ENCODE measurements at regions not wholly inside any gene's neighbourhood (a gene's known extent, or its start where the extent isn't known, plus 50 kb on each side); places are given as distances from the start of the nearest gene placed in this dataset.
"Not testable (repeated sequence)": the region's sequence is repeated elsewhere in the genome, so short reads cannot be mapped to it uniquely, and the experiment has no call there.

DNA sequence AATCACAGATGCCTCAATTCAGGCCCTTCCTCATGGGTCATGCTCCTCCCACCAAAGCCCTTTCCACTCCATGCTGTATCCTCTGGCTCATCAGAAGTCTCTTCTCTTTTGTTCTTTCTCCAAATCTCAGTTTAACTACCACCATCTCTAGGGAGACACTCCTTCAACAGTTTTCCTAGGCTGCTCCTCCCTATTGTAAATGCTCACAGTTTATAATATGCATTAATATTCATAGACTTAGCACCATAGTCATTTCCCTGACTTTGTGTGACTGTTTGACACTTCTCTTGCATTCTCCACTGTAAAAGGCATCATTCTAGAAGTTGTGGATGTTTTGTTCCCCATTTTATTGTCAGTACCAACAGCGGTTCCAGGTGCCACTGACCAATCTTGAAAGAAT lies 226.5 kb upstream of the PRSS1 start:
- H3K27me3 ChIP-seq (ENCODE audit: insufficient read depth, low read depth) = no peaks in the 10 kb centered on the region
- intact Hi-C loops (cut with micrococcal nuclease; ENCODE audit: unreplicated experiment) = no loop called here
- H3K27ac ChIP-seq = no peak overlapping the region
- no peak for DNase-seq
- H3K4me3 ChIP-seq = no peak overlapping the region
- no peak overlapping the region for H2AFZ ChIP-seq
- no peaks in the 10 kb centered on the region for H3K36me3 ChIP-seq (ENCODE audit: low read depth)
- H3K9me3 ChIP-seq (ENCODE audit: insufficient read depth, low read depth) = no peaks in the 10 kb centered on the region
- TF ChIP-seq, protein P1, sequence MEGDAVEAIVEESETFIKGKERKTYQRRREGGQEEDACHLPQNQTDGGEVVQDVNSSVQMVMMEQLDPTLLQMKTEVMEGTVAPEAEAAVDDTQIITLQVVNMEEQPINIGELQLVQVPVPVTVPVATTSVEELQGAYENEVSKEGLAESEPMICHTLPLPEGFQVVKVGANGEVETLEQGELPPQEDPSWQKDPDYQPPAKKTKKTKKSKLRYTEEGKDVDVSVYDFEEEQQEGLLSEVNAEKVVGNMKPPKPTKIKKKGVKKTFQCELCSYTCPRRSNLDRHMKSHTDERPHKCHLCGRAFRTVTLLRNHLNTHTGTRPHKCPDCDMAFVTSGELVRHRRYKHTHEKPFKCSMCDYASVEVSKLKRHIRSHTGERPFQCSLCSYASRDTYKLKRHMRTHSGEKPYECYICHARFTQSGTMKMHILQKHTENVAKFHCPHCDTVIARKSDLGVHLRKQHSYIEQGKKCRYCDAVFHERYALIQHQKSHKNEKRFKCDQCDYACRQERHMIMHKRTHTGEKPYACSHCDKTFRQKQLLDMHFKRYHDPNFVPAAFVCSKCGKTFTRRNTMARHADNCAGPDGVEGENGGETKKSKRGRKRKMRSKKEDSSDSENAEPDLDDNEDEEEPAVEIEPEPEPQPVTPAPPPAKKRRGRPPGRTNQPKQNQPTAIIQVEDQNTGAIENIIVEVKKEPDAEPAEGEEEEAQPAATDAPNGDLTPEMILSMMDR (conservative IDR thresholded peaks at IDR 0.05) = no peak
- TF ChIP-seq EZH2 (IDR thresholded peaks at IDR 0.05; ENCODE audit: low read depth) = no peak
- H3K4me1 ChIP-seq (replicated peaks; ENCODE audit: insufficient read depth) = 0 out of 2 replicates have a peak, but pooled peaks cover 4% of the 10 kb centered on the region
- no peaks in the 10 kb centered on the region for H4K20me1 ChIP-seq (ENCODE audit: insufficient read depth)
- POLR2A ChIA-PET (ENCODE audit: unreplicated experiment) = no interaction called here
- no peaks in the 10 kb centered on the region for H3F3A ChIP-seq (ENCODE audit: insufficient read depth, low read depth)
- H3K79me2 ChIP-seq (ENCODE audit: low read depth) = no peaks in the 10 kb centered on the region
- no peak overlapping the region for H3K4me2 ChIP-seq
- H3K9me2 ChIP-seq (ENCODE audit: insufficient read depth) = no peaks in the 10 kb centered on the region
- CTCF ChIA-PET = interaction anchor here (0.6 to 1.6 kb wide), 4 partner anchors 59 to 332 kb away, joined by 3 to 8 read pairs (median 3); partner anchors contain the start of gene EPHB6
- BruUV-seq (replicated peaks) = no TSS peak

- BruUV-seq (replicated peaks); H3F3A ChIP-seq (ENCODE audit: insufficient read depth, low read depth); H4K20me1 ChIP-seq (ENCODE audit: insufficient read depth); H3K9me3 ChIP-seq (ENCODE audit: insufficient read depth, low read depth); DNase-seq; H3K9me2 ChIP-seq (ENCODE audit: insufficient read depth); H3K79me2 ChIP-seq (ENCODE audit: low read depth); POLR2A ChIA-PET (ENCODE audit: unreplicated experiment); H3K27me3 ChIP-seq (ENCODE audit: insufficient read depth, low read depth); H2AFZ ChIP-seq; H3K27ac ChIP-seq; intact Hi-C loops (cut with micrococcal nuclease; ENCODE audit: unreplicated experiment); H3K36me3 ChIP-seq (ENCODE audit: low read depth); H3K4me3 ChIP-seq; H3K4me2 ChIP-seq: not testable (repeated sequence)
- peaks cover 22% of the 10 kb centered on the region for H3K4me1 ChIP-seq (replicated peaks; ENCODE audit: insufficient read depth)
- CTCF ChIA-PET = interaction anchor here (0.7 to 1.2 kb wide), 4 partner anchors 14 to 67 kb away, joined by 3 to 4 read pairs (median 3); no protein-coding TSS in a partner anchor
- TF ChIP-seq, protein P1 (conservative IDR thresholded peaks at IDR 0.05) = peak; percentile 71
Observed at GRCh38 chr7:142520885-142521284, 228.4 kb upstream of the PRSS1 start.

GRCh38 chr7:142520455-142520854 lies 228.8 kb upstream of the PRSS1 start:
- BruUV-seq (replicated peaks); H3K27ac ChIP-seq; H3K79me2 ChIP-seq (ENCODE audit: low read depth); DNase-seq; H3K9me3 ChIP-seq (ENCODE audit: insufficient read depth, low read depth); H4K20me1 ChIP-seq (ENCODE audit: insufficient read depth); H3K4me2 ChIP-seq; POLR2A ChIA-PET (ENCODE audit: unreplicated experiment); H2AFZ ChIP-seq; H3K27me3 ChIP-seq (ENCODE audit: insufficient read depth, low read depth); H3K9me2 ChIP-seq (ENCODE audit: insufficient read depth); H3F3A ChIP-seq (ENCODE audit: insufficient read depth, low read depth); H3K36me3 ChIP-seq (ENCODE audit: low read depth); H3K4me3 ChIP-seq; intact Hi-C loops (cut with micrococcal nuclease; ENCODE audit: unreplicated experiment): not testable (repeated sequence)
- H3K4me1 ChIP-seq (replicated peaks; ENCODE audit: insufficient read depth) = peaks cover 26% of the 10 kb centered on the region
- CTCF ChIA-PET = interaction anchor here (0.9 to 1.2 kb wide), 3 partner anchors 14 to 67 kb away, joined by 3 to 4 read pairs (median 3); no protein-coding TSS in a partner anchor

All from PC-9 (cell line).